H1 (cell line): ENCODE measurements at regions not wholly inside any gene's neighbourhood (a gene's known extent, or its start where the extent isn't known, plus 50 kb on each side); places are given as distances from the start of the nearest gene placed in this dataset.

Experiments used
- ASH2L ChIP-seq: fragments of 200-600, 300-600 bp; sonication (generic); IDR thresholded peaks from one replicate; pipeline ENCODE4 v1.7.1; 2017; ENCODE audit warnings: low read length
- RNF2 ChIP-seq: fragments of 200-900, 300-1000 bp; sonication (generic); IDR thresholded peaks from 2 replicates; pipeline ENCODE4 v1.7.1; 2016; ENCODE audit warnings: borderline replicate concordance, low read depth, mild to moderate bottlenecking, antibody characterized with exemption, low read length; ENCODE audit not compliant: poor library complexity, severe bottlenecking; ENCODE audit errors: missing control alignments
- TAF1 ChIP-seq: IDR thresholded peaks from 2 replicates; pipeline ENCODE4 v1.6.1; 2011; ENCODE audit warnings: mild to moderate bottlenecking, low read depth, low read length

GRCh38 chr3:4083225-4084015 lies 219.7 kb upstream of the SETMAR start (continued):
- no peak for TF ChIP-seq RNF2
- no peak for TF ChIP-seq TAF1
- no peak for TF ChIP-seq ASH2L
